CD4-positive, alpha-beta T cell treated with Interleukin-2 at 100 ng/mL for 4 hours (primary cell): ENCODE measurements at regions not wholly inside any gene's neighbourhood (a gene's known extent, or its start where the extent isn't known, plus 50 kb on each side); places are given as distances from the start of the nearest gene placed in this dataset.

Experiments
- DNase-seq: peaks from one replicate; pipeline ENCODE4 v3.0.0-alpha.2; 2020; ENCODE audit warnings: low spot score

DNA sequence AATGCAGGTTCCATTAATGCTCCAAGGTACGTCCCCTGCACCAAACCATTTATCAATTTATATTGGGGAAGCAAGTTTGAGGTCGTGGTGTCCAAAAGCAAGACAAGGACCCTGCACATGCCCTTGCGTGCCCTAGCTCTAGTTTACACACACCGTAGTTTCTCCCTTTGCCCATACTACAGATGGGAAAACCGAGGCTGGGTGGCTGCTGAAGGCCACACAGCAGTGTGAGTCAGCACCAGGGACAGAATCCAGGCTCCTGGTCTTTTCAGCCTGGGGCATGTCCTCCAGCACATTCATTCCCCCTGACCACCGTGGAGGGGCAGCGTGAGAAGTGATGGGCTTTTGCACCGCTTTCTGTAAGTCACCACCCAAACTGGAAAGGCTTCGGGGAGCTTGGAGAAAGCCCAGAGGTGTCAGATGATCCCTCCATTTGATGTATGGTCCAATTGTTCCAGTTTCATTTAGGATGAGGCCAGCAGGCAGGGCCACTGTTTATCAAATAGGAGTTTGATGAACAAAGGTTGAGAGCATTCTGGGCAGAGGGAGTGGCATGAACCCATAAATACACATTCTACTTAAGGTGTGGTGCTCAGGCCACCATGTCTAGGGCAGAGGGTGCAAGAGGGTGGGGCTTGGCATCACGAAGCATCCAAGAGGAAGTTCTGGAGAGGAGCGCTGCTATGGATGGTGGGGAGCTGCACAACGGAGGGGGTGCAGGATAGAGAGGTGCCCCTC, 274.1 kb downstream of the HAUS1 start:
- DNase-seq, result no peak

DNA sequence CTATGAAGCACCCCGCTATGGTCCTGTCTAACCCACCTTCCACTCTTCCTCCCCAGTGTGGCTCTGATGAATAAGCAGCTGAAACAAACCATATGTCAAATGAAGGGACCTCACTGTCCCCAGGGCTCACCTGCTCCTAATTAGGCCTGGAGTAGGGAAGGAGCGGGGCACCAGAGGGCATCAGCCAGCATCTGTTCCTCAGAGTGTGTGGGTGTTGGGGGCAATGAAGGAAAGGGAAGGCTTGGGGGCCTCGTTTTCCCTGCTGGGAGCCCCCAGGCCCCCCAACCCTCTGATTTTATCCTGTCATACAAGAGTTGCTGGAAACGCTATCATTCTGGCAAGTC, 274.7 kb downstream of the HAUS1 start:
- no peak for DNase-seq

DNA sequence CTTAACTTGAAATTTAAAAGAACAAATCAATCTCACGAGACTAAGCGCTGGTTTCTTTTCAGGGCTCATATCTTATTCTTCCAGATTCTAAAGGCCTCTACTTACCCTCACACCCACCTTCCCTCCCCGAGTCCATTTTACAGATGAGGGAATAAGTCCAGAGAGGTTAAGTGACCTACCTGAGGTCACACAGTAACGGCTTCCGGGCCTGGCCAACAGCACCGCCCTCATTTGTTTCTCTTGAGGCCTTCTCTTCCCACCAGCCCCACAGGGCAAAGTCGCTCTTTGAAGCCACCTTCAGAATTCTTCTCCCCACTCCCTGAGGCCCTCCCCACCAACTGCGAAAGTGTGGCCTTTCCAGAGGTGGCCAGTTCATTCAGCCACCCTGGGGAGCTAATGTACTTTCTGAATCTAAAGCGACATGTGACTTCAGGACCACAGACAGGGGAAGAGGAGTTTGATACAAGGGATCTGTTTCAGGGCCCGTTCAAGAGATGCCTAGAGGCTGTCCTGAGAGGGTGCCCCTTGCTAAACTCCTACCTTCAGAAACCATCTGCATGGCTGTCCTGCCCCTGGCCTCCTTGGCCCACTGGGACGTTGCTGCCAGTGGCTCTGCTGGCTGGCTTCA, 275.3 kb downstream of the HAUS1 start:
- DNase-seq, result no peak

DNA sequence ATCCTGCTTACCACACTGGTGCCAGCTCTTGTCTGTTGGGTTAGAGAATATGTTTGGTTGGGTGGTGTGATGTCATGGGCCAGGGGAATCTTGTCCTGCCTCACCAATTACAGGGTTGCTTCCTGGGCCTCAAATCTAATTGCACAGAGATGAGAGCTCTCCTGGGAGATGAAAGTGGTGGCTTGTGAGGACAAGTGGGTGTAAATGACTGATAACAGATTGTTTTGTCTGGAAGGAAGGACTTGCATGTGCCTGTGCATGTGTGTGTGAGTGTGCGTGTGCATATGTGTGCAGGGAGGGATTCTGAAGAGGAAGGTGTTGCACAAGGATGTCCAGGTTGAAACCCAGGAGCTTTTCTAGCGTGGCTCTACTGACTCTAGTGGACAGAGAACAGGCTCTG, 271.9 kb downstream of the LOXHD1 start:
- no peak for DNase-seq

DNA sequence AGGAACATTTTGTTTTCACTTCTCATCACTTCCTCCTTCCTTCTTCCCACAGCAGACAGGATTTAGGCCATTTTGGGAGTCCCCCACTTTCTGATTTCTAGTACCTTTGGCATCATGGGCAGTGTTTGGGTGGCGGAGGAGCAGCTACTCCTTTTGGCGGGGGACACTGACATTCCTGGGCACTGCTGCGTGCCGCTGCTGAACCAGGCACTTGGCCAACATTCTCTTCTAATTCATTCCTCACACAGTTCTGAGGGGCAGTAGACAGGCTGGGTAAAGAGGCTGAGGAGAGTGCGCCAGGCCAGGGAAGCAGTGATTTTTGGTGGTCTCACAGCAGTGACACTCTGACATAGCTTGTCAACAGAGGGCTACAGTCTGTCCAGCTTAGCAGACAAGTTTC, 270.2 kb downstream of the LOXHD1 start:
- no peak for DNase-seq

DNA sequence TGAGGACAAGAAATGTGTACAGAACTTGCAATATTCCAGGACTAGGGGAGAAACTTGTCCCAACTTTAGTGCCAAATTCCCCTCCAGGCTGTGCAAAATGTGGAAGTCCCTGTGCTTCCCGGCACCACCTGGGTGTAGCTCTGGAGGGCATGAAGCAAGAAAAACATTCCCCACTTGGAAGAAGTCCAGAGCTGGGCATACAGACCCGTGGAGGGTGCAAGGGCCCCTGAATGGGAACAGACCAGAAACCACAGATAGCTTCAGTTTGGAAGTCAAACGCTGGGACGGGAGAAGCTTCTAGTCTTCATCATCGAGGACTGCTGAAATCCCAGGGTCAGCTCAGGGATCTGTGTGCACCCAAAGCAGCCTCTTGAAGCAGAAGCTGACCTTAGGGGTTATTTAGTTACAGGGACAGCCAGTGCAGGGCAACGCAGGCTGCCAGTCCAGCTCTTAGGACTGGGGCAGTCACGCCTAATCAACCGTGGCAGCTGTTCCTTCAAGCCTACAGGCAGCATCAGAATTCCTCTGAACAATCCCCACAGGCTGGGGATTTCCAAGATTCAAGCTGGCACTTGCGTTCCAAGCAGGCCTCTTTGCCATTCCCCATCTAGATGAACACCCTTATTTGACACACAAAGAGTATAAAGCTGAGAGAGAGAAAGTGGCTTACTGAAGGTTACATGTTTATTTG, 269.4 kb downstream of the LOXHD1 start:
- DNase-seq, result no peak

DNA sequence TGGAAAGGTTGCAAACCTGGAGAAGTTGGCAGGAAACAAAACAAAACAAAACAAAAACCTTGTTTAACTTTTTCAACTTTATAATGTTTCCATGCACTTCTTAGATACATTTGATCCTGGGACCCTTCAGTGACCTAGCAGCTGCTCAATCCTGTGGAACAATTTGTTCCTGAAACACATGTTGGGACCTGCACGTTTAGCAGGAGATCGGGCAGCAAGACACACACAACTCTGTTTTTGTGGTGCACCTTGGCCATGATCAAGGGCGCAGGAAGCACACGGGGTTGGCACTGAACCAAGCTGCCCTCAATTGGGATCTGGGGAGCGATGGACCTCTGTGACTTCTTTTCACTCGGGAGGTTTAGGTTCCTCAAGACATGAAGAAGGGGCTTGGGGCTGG, 268.7 kb downstream of the LOXHD1 start:
- DNase-seq, result no peak

DNA sequence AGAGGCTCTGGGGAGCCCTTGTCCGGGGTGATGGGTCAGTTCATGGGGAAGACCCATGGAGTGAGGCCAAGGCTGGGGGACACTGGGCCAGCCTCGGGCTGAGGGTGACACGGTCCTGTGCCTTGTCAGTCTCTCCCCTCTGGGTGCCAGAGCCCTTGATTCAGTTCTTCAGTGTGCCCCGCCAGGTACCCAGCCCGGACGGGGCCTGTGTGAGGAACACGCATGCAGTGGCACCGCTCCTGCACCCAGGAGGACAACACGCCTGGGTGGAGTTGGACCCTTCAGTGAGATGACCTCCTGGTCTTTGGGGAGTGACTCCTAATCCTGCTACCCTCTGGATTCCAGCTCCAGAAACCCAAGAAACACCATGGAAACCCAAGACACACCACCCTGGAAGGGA, 264.4 kb downstream of the LOXHD1 start:
- no peak for DNase-seq

DNA sequence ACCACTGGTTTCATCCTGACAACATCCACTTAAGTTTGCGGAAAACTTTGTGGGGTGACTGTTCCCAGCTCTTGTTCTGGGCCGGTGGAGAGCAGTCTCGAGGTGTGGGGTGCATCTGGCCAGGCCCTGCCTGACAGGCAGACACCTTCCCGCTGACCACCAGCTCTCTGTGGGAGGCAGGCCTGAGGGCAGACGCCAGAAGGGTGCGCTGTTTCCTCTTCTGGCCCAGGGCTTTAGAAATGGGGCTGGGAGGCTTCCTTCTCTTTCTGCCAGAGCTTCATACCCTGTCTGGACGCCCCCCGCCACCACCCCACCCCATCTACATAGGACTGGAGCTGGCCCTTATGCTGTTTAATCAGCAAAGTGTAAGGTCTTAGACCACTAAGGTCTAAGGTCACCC, 263.8 kb downstream of the LOXHD1 start:
- DNase-seq, result no peak

DNA sequence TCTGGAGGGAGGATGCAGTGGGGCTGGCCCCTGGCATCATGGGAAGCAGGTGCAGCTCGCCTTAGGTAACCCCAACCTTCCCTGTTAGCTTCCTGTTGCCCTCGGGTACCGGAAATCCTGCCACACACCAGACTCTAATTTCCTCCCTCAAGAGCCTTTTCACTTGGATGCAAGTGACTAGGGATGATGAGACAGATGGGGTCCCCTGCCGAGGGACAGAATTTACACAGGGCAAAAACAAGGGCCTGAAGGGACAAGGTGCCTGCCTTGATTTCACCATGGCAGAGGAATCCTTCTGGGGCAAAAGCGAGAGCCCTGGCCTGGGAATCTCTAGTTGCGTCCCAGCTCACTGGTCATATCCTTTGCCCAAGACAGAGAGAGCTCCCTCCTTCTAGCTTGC, 263.1 kb downstream of the LOXHD1 start:
- no peak for DNase-seq

DNA sequence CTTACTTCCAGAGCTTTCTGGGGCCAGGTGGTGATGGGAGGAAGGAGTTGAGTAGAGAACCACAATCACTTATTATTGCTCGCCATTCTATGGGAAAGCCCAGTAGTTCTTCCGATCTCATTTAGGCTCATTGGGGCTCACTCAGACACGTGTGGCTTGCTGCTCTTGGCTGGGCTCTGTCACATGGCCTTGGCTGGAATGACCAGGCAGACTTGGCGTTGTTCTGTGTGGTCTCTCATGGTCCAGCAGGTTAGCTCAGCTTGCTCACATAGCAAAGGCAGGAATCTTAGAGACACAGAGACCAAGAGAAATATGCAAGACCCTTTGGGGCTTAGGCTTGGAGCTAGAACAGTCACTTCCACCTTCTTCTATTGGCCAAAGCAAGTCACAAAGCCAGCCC, 261.2 kb downstream of the LOXHD1 start:
- DNase-seq, result no peak

DNA sequence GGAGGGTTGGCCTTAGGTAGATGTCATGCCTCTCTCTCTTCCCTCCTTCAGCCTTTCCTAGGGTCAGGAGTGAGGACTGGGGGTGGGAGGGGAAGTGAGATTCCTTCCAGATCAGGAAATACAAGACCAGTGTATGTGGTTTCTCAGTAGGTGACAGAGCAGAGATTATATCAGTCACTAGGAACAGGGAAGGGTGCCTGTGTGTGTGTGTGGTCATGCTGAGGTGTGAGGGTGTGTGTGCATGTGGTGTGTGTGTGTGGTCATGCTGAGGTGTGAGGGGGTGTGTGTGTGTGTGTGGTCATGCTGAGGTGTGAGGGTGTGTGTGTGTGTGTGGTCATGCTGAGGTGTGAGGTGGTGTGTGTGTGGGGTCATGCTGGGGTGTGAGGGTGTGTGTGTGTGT, 259.8 kb downstream of the LOXHD1 start:
- no peak for DNase-seq

DNA sequence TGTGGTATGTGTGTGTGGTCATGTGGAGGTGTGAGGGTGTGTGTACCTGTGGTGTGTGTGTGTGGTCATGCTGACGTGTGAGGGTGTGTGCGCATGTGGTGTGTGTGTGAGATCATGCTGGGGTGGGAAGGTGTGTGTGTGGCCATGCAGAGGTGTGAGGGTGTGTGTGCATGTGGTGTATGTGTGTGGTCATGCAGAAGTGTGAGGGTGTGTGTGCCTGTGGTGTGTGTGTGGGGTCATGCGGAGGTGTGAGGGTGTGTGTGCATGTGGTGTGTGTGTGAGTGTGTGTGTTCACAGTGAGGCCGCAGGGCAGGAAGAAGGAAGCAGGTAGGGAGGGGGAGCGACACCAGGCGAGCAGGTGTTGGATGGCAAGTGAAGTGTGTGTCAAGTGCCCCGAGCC, 259.0 kb downstream of the LOXHD1 start:
- DNase-seq, result no peak

DNA sequence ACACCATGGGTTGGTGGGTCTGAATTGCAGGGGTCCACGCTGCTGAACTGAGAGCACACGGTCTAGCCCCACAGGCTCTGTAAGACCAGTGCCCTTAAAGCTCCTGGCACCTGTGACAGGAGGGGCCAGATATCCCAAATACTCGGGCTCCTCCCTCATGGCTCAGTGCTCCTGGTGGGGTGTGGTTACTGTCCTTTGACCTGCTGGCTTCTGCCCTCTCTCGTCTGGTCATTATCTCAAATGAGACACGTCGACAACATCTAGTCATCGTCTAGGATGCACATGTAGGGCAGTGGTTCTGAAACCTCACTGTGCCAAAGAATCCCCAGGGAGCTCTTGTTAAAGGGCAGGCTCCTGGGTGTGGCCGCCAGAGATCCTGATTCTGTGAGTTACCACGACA, 258.4 kb downstream of the LOXHD1 start:
- DNase-seq, result no peak

DNA sequence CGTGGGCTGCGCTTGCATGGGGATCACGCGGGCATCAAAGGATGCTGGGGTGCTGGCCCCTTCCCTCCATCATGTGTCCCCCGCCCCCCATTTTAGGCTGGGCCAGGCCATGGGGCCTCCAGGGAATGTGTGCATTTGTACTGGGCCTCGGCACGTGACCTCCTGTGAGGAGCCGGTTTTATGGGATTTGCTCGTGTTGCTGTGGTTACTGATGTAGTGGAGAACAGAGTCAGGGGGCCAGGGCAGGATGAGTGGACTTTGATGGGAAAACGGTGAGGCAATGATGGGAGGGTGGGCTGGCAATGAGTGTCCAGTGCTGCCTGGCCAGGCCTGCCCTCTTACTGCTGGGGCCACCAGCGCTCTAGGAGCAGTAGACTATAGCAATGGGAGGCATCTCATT, 257.7 kb downstream of the LOXHD1 start:
- DNase-seq, result no peak

DNA sequence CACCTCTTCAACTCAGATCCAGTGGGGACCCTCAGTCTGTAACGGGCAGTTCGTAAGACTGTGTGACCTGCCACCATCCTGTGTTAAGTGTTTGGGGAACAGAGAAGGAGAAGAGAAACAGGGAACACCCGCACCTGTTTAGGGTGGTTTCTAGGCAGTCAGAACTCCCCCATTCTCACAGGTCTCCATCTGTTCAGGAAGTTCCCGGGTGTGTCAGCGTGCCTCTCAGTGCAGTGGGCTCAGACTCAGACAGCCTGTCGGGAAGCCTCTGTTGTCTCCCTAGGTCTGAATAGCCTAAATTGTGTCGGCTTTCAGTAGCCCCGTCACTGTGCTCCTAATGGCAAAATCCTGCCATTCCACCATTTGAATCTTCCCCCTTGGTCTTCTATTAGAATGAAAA, 256.6 kb downstream of the LOXHD1 start:
- DNase-seq, result no peak

DNA sequence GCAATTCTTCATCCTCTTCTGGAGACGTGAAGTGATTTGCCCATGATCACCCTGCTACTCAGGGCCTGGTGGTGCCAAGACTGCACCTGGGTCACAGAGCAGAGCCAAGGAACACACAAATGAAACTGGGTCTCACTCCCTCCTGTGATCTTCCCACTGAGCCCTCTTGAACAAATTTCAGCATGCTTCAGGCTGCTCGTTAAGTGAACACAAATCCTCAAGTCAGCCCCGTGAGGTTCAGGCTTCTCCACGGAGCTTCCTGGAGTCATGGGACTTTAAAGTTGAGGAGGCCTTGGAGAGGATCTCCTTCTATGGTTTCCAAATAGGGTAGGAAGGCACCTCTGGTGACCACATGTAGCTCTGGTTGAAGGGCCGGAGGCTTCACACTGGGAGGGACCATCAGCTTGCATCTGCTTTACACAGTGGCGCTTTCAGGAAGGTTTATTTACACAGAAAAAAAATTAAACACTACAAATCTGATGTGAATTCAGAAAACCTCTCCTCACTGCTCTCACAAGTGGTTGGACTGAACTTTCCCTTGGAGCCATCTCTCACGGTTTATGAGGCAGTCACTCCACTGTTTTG, 255.4 kb downstream of the LOXHD1 start:
- no peak for DNase-seq

DNA sequence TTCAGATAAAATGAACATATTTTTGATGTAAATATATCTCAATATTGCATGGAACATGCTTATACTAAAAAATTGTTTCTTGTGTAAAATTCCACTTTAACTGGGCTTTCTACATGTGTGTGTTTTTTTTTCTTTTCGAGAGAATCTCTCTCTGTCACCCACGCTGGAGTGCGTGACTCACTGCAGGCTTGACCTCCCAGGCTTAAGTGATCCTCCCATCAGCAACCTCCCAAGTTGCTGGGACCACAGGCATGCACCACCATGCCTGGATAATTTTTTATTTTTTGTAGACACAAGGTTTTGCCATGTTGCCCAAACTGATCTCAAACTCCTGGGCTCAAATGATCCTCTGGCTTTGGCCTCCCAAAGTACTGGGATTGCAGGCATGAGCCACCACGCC, 254.6 kb downstream of the LOXHD1 start:
- DNase-seq, result no peak

DNA sequence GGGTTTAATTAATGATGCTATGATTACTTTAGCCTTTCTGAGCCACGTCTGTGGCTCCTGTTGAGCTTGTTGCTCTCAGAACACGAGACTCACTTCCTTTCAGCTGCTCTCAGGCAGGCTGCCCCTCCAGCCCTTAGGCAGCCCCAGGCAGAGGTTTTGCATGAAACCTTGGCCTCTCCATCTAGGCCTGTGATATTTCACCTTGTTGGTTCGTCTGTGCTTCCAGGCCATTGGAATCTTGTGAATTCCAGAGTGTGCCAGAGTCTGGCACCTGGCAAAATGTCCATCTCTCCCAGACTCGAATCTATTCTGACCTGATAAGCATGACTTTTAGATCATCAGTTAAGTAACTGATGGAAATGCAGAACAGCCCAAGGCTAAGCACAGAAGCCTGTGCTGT, 254.1 kb downstream of the LOXHD1 start:
- no peak for DNase-seq

DNA sequence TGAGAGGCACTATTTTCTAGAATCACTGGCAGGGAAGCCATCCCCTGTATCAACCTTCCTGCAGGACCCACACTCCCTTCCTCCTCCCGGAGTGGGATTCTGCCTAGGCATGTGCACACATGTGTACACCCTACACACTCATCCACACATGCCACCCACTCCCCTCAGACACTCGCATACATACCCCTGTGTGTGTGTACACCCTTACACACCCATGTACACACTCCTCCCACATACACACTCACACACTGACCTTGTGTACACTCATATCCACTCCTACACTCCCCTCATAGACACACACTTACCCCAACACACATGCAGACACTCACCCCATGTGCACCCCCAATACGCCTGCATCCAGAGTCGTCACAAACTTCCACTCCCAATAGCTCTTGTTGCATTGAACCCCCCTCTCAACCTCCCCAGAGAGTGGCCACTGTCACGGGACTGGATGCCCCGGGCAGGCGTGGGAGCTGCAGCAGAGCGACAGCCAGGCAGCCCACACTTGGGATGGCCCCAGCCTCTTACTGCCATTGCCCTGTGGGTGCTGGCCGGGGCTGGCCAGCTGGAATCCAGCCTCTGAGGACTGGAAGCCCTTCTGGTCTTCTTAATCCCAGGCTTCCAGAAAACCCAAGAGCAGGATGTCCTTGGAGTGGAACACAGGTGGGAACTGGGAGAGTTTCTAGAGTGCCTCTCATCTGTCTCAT, 251.0 kb downstream of the LOXHD1 start:
- no peak for DNase-seq

DNA sequence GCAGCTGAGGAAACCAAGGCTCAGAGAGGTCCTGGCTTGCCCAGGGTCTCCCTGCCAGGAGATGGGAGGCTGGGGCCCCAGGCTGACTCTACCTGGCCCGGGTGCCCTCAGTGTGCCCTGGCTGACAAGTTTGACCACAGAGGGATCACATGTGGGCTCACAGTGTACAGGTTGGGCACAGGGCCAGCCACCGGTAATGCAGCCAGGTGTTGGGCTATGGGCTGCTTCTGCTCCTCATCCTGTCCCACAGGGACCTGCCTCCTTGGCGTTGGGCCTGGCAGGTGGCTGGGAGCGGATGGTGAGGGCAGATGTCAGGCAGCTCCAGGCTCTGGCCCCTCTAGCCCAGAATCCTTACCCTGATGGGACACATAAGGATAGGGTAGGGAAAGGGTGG, 250.5 kb downstream of the LOXHD1 start:
- DNase-seq, result no peak

DNA sequence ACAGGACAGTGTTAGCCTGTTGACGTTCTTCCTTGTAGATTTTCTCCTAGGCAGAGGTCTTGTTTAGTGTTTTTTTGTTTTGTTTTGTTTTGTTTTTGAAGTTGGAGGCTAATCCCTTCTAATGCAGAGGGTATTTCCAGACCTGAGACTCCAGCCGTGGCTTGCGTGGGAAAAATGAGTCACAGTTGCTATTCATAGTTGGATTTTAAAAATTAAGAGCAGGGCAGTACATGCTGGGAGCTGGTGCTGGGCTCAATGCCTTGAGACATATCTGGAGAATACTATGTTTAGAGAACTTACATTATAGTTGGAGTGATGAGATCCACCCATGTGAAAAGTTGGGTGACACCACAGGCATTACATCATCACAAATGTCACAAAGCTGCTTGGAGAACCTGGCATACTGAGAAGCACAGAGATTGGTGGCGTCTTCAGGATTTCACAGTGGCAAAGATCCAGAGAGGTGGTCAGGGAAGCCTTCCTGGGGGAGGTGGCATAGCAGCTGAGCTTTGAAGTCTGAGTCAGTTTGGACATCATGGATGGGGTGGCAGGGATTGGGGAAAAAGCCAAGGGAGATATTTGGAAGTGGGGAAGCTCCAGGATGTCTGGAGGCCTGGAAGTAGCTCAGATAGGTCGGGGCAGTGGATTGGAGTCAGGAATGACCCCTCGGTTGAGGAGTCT, 249.4 kb downstream of the LOXHD1 start:
- no peak for DNase-seq
